ENCODE measurements at regions not wholly inside any gene's neighbourhood (a gene's known extent, or its start where the extent isn't known, plus 50 kb on each side); places are given as distances from the start of the nearest gene placed in this dataset.

- Histone ChIP-seq H3K27ac (ENCODE audit: low read depth, low read length) (no peak overlapping the region), H3K4me1 (ENCODE audit: control insufficient read depth in 1 of 2, insufficient read depth in 2 of 2, low read length in 2 of 2) (peaks cover 0 to 10% of the 10 kb centered on the region in 2 experiments; a peak in 2 of 4 replicates), H3K36me3 (ENCODE audit: control insufficient read depth in 1 of 2, insufficient read depth in 2 of 2, low read length in 2 of 2) (no peaks in the 10 kb centered on the region), H3K4me2 (ENCODE audit: low read length) (no peak overlapping the region), H3K9me3 (ENCODE audit: control insufficient read depth in 1 of 2, insufficient read depth in 1 of 2, low read depth in 1 of 2, low read length in 2 of 2) (no peaks in the 10 kb centered on the region; a peak in 1 of 4 replicates), H3K9ac (ENCODE audit: low read length) (no peak overlapping the region), H4K20me1 (ENCODE audit: insufficient read depth) (no peaks in the 10 kb centered on the region), H2AFZ (ENCODE audit: low read depth, low read length, poor library complexity, severe bottlenecking) (no peak overlapping the region), H3K79me2 (ENCODE audit: insufficient read depth, low read length) (no peaks in the 10 kb centered on the region), H3K4me3 (replicated peaks in 1 of 2; ENCODE audit: low read depth in 1 of 2, low read length in 2 of 2) (no peak overlapping the region), H3K27me3 (ENCODE audit: insufficient read depth, low read length) (no peaks in the 10 kb centered on the region), H3K9me2 (ENCODE audit: insufficient read depth) (no peaks in the 10 kb centered on the region)
- TF ChIP-seq SRF (IDR thresholded peaks at IDR 0.05; ENCODE audit: low read depth) (no peak), CTCF (IDR thresholded peaks at IDR 0.05 in 2 of 3, conservative IDR thresholded peaks at IDR 0.05 in 1 of 3; ENCODE audit: borderline replicate concordance in 1 of 3, insufficient read depth in 1 of 3, low read depth in 2 of 3, low read length in 2 of 3) (no peak), FOSL1 (IDR thresholded peaks at IDR 0.05; ENCODE audit: low read depth) (no peak), JUND (IDR thresholded peaks at IDR 0.05) (no peak), POLR2A (IDR thresholded peaks at IDR 0.05; ENCODE audit: borderline replicate concordance, extremely low read depth, insufficient read depth, insufficient read length) (no peak), YY1 (IDR thresholded peaks at IDR 0.05; ENCODE audit: extremely low read depth, insufficient replicate concordance, low read depth, low read length) (no peak), REST (IDR thresholded peaks at IDR 0.05; ENCODE audit: low read depth) (no peak), ZNF274 (IDR thresholded peaks at IDR 0.05; ENCODE audit: low read depth, low read length) (no peak), EZH2 (IDR thresholded peaks at IDR 0.05) (no peak), ZBTB33 (IDR thresholded peaks at IDR 0.05; ENCODE audit: extremely low read depth, insufficient replicate concordance, low read length) (no peak), MAX (IDR thresholded peaks at IDR 0.05) (no peak), EGR1 (IDR thresholded peaks at IDR 0.05; ENCODE audit: low read depth) (no peak), CBX3 (IDR thresholded peaks at IDR 0.05; ENCODE audit: low read depth) (no peak)
- ChIA-PET POLR2A (no interaction called here), CTCF (no interaction called here), RAD21 (ENCODE audit: low non-redundant PET in 1 of 2, low total read pairs in 2 of 2, uncharacterized antibody in 2 of 2, unreplicated experiment in 2 of 2) (no interaction called here)
- intact Hi-C loops (cut with micrococcal nuclease), result no loop called here
- BruUV-seq (replicated peaks), result no TSS peak
- no peak for DNase-seq (ENCODE audit: low read depth, low spot score)
- ATAC-seq, result no peak
Observed at GRCh38 chr13:34031610-34032009, 213.7 kb downstream of the RFC3 start.
